Uterus (tissue), 2 donors: ENCODE measurements at regions not wholly inside any gene's neighbourhood (a gene's known extent, or its start where the extent isn't known, plus 50 kb on each side); places are given as distances from the start of the nearest gene placed in this dataset.

Source experiments
- POLR2A ChIP-seq, 2 donors: fragments of 450-650 bp; IDR thresholded peaks; one replicate each; pipeline ENCODE4 v1.6.1; 2016; ENCODE audit warnings: antibody characterized with exemption in 2 of 2, mild to moderate bottlenecking in 1 of 2, moderate library complexity in 1 of 2
- TF ChIP-seq, protein P1 (sequence below), 4 experiments: fragments of 200-600 bp in 2 of 4; fragments of 450-650 bp in 2 of 4; sonication (generic) in 2 of 4; IDR thresholded peaks; one replicate each; pipeline ENCODE4 v1.5.1; 2016 to 2019; ENCODE audit warnings: antibody characterized with exemption in 4 of 4, mild to moderate bottlenecking in 2 of 4, moderate library complexity in 1 of 4

DNA sequence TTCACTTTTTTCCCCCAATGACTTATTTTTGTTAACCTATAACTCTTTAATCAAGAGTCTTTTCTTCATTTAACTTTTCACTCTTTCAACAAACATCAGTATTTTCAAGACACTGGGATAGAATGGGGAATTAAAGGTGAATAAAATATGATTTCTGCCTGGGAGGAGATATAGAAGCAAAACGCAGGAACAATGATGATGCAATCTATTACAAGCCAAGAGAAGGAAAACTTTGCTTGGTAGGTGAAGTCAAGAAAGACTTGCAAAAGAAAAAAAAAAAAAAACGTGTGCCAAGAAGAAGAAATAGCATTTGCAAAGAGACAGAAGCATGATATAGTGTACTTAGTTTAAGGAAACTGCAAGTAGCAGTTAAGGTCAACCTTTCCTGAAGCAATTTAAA, 207.3 kb upstream of the KCNH7 start:
- no peak for TF ChIP-seq POLR2A (IDR thresholded peaks at IDR 0.05)
- TF ChIP-seq, protein P1, sequence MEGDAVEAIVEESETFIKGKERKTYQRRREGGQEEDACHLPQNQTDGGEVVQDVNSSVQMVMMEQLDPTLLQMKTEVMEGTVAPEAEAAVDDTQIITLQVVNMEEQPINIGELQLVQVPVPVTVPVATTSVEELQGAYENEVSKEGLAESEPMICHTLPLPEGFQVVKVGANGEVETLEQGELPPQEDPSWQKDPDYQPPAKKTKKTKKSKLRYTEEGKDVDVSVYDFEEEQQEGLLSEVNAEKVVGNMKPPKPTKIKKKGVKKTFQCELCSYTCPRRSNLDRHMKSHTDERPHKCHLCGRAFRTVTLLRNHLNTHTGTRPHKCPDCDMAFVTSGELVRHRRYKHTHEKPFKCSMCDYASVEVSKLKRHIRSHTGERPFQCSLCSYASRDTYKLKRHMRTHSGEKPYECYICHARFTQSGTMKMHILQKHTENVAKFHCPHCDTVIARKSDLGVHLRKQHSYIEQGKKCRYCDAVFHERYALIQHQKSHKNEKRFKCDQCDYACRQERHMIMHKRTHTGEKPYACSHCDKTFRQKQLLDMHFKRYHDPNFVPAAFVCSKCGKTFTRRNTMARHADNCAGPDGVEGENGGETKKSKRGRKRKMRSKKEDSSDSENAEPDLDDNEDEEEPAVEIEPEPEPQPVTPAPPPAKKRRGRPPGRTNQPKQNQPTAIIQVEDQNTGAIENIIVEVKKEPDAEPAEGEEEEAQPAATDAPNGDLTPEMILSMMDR (IDR thresholded peaks at IDR 0.05), result no peak
